GM18498 (cell line): ENCODE measurements at regions not wholly inside any gene's neighbourhood (a gene's known extent, or its start where the extent isn't known, plus 50 kb on each side); places are given as distances from the start of the nearest gene placed in this dataset.

ENCODE experiments used
- ATAC-seq: cut with Tn5 transposase; IDR thresholded peaks from one replicate; pipeline ENCODE4 v1.9.1; 2021; ENCODE audit warnings: mild to moderate bottlenecking, moderate library complexity; ENCODE audit not compliant: unreplicated experiment

DNA sequence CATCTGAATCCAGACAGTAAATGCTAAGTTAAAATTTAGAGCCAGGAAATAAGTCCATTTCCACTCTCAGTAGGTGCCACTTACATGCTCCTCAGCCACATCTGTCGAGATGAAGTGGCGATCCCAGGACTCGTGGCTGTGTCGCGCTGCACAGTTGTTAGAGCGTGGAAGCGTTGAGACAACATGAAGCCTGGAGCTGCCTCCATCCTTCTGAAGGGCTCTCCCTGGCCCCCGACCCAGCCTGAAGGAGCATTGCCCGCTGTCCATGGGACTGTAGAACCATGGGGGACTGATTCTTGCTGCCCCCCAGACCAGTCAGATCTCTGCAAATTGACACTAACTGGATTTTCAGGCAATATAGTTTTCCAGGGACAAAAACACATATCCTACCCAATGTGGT, 58.9 kb downstream of the IRX1 start:
- no peak for ATAC-seq

DNA sequence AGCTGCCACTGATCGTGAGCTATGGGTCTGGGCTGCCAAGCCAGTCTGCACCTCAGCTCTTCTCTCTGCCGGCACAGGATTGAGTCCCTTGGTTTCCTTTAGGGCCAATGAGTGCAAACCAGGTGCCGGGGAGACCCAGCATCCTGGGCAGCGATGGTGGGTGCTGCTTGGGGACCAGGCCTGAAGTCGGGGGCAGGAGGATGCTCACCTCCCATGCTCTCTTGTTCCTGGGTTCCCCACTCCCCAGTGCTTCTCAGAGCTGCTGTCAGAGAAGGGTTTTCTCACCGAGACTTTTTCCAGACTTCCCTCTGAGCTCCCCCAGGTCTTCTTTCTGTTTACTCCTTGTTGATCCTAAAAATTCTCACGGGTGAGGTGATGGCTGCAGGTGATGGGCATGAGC, 61.2 kb downstream of the IRX1 start:
- ATAC-seq, result no peak

DNA sequence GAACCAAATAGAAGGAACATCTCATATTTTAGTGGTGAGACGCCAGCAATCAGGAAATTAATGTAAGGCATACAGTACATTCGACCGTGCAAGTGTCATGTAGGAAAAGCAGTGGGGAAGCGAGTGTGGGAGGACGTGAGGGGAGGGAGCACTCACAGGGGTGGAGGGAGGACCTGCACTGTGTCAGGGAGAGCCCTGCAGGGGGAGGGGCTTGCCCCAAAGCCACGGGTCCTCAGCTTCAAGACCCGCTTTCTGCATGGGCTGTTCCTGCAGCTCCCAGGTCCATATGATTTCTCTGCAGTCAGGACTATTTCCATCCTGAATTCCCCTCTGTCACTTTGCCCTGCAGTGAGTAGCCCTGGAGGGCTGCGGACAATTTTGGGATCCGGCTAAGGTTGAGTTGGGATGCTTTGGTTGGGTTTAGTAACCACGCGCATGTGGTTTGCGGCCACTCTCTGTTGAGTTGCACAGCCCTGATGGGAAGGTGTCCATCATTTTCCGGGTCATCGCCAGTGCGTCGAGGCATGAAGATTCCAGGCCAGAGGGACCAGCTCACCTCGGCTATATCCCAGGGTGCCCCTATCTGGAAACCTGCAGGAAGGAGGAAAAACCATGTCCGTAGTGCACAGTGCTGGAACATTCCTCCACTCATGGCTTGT, 61.9 kb downstream of the IRX1 start:
- no peak for ATAC-seq

DNA sequence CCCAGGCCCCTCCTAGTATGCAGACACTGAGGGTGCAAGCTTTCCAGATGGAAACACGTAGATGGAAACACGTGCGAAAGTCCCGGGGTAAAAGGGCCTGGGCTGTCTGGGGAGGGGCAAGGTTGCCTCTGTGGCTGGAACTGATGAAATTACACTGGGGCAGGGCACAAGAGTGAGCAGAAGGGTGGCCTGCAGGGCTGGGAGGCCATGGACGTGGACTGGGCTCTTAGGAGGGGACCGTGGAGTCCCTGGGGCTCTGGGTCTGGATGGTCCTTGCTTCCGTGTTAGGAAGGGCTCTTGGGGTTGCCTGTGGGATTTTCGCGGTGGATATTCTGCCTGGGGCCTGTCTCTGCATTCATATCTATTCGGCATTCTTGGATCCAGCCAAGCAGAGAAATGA, 63.3 kb downstream of the IRX1 start:
- no peak for ATAC-seq

DNA sequence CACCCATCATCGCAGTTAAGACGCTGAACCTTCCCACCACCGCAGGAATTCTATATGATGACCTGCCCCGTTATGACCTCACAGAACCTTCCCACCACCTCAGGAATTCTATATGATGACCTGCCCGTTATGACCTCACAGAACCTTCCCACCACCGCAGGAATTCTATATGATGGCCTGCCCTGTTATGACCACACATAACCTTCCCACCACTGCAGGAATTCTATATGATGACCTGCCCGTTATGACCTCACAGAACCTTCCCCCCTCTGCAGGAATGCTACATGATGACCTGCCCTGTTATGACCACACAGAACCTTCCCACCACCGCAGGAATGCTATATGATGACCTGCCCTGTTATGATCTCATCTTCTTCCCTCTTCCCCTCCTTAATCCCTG, 64.3 kb downstream of the IRX1 start:
- ATAC-seq, result no peak

DNA sequence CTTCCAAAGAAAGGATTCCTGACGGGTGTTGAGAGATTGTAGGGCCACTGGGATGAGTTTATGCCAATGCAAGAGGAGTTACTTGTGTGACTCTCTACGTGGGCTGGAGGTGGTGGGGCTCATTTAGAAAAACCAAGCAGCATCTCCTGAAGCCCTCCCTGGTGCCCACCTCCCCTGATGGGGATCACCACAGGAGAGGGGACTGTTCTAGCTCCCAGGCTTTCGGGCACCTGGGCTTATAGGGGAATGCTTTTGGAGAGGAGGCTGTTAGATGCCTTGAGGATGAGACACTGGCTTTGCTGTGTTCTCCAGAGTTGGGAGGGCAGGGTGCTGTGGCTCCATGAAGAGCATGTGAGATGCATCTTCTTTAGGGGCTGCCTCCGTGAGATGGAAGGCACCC, 65.0 kb downstream of the IRX1 start:
- ATAC-seq, result no peak

DNA sequence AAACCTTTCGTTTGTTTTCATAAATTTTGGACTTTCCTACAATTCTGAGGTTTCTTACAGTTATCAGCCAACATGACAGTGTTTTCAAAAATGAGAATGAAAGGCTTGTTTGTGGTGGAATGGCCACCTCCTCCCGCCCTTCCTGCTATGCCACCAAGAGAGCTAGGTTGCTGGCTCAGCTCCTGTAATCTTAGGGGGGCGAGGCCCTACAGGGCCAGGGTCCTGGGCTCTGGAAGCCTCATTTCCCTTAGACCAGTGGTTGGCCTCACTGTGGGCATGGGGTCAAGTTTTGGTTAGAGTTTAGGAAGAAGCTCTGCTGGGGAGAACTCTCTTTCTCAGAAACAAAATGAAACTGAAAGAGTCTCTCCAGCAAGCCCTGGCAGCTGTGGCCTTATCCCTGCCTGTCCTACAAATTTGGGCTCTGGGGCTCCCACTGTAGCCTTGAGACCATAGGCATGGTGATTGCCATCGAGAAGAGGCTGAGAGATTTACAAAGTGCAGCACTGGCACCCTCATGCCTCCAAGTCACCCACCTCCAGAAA, 66.2 kb downstream of the IRX1 start:
- ATAC-seq, result no peak

DNA sequence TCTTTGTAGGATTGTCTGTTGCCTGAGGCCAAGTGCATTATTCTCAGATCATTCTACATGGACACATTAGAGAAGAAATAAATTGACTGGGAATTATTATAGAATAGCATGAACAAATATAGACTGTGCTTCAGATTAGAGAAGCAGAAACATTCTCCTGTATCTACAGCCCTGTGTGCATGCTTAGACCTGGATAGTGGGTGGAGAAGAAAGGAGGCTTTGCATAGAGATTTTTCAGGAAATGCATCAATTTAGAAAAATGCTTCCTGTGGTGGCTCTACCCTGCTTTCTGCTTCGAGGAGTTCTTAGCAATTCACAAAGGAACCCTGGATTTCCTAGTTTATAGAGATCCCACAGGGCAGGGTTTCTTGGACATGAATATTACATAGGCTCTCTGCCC, 66.7 kb downstream of the IRX1 start:
- no peak for ATAC-seq

DNA sequence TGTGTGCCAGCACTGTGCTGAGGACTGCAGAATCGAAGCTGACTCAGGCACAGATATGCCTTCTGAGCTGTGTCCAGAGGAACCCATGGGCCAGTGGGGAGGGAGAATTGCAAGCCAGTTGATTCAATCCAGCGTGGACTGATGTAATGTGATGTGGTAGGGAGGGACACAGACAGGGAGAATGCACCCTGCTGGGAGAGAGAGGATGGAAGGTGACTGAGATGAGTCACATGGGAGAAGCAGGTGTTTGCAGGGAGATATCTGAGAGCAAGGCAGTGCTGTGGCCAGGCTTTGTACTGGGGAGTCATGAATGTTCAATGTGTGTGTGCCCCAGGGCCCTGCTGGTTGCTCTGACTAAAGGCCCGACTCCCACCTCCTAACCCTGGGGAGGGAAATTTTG, 75.7 kb downstream of the IRX1 start:
- ATAC-seq, result no peak

DNA sequence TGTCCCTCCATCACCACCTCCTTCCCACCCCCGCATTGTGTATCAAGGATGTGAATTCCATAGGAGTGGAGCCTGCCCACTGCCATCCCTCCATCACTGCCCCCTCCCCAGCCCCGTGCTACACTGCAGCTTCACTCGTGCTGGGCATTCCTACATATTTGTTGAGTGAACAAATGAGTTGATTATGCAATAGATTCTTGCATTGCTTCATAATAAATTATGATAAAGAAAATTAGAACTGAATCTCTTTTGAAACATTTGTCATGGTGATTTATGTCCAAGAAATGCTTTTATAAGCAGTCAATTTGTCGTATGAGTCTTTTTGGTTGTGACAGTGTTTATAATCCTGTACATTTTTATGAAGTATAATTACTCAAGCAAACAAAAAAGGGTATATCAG, 83.2 kb downstream of the IRX1 start:
- ATAC-seq, result no peak

DNA sequence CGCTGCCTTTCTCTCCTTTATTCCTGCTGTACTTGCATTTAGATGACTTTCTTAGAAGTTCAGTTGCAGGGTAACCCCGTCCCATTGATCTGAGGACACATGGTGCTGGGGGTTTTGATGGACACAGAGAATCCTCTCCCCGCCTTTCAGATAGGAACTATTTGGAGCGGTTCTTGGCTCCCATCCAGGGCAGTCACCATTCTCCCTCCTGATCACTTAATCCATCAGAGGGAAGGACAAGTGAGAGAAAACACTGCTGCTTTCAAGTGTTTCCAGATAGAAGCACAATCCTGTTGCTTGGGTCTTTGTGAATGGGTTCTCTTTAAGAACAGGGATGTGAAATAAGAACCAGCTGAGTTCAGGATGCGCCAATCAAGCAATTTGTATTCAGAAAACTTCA, 85.2 kb downstream of the IRX1 start:
- ATAC-seq, result no peak

DNA sequence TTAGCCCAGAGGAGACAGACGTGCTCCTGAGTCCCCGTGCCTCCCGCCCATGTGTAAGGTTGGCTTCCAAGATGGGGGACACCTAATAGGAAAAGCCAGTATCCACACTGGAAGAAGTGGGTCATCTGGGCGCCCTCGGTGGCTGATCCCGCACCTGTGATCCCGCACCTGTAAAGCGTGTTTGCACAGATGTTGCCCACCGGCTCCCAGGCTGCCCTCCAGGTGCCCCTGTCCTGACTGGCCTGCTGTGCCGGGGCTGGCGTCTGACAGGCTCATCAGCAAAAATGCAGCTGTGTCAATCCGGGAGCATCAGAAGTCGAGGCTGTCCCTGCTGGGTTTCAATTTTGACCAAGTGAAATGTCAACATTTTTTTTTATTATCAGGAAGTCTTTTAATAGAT, 88.5 kb downstream of the IRX1 start:
- no peak for ATAC-seq

DNA sequence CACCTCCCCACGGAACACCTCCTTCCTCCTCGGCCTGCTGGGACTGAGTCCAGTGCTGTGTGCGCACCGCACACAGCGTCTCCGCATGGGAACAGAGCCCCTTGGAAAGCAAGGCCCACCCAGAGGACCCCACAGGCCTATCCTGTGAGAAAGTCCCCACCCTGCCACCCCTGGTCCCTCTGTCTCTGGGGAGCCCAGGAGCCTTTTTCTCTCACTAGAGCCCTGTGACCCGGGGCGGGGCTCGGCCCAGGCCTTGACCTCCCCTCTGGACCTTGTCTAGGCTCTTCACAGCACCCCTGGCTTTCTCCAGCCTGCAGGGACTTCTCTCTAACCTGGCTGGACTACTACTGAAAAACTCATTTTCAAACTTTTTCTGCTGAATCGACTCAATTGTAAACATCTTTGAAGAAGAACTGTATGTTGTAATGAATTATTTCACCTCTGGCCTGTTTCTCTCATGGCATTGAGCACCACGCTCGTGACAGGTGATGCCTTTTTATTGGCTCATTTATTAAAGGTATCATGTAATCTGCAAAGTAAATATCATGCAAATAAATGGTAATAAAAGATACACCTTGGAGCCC, 89.2 kb downstream of the IRX1 start:
- ATAC-seq, result no peak

DNA sequence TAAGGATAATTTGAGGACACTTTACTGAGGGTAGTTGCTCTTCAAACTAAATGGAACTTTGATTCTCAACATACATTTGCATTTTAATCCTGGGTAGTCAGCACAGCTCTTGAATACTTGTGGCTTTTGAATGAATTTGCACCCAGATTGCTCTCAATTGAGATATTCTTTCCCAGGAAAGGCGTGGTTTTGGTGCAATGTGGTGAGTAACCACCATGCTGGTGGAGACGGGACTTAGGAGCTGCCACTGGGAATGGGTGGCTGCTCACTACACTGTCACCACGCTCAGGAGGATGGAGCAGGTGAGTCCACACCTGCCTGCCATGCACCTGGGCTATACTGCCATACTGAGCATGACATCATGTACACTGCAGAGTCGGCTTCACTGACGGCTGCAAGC, 99.2 kb downstream of the IRX1 start:
- no peak for ATAC-seq

DNA sequence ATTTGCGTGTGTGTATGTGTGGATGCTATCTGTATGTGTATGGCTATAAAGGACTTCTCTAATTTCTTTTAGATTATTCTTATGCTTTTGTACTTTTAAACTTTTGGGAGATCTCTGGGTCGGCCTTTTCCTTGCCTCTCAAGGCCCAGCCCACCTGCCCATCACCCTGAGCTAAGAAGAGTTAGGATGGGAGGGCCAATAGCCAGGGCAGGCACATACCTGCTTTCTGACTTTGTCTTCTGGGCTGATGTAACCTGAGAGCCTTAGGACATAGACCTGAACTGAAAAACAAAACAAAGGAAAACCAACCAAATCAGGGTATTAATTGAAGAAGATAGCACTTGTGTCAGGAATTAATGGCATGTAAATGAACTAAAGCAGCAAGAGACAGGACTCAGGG, 100.2 kb downstream of the IRX1 start:
- ATAC-seq, result no peak

DNA sequence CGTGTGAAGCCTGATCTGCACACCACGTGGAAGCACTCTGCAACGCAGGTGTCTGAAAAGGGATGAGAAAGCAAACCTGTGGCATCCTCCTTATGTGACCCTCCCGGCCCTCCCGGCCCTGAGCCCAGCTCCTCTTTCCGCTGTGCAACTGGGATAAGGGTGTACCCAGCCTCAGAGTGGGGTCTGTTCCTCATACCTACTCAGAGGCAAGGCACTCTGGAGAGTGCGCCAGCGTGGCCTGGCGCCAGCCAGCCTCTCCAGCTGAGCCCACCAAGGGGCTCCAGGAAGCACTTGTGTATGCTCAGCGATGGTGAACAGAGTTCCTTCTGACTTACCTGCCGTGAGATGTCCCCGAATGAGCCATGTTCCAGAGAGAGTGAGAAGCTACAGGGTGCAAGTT, 102.8 kb downstream of the IRX1 start:
- ATAC-seq, result no peak

DNA sequence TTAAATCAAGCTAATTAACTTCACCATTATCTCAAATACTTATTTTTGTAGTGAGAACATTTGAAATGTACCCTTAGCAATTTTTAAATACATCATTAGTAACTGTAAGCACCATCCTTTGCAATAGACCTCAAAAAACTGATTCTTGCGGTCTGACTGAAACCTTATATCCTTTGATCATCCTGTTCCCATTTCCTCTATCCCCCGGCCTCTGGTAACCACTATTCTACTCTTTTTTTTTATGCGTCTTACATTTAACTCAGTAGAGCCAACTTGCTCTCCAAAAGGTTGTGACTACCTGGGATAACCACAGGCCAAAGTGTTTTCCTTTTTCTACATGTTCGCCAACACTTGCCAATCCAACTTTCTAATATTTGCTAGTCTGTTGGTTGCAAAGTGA, 106.1 kb downstream of the IRX1 start:
- ATAC-seq, result no peak

DNA sequence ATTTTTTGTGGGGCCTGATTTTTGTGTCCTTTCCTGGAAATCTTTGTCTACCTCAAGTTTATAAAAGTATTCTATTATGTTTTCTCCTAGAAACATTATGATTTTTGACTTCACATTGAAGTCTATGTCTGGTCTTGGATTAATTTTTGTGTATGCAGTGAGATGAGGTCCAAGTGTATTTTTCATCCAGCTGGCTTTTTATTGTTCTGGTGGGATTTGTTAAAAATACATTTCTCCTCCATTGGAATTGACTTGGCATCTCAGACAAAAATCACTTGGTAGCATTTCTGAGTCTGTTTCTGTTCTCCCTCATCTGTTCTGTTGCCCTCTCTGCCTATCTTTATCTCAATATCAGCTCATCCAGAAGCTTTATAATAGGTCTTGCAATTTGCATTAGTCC, 109.0 kb downstream of the IRX1 start:
- ATAC-seq, result no peak

DNA sequence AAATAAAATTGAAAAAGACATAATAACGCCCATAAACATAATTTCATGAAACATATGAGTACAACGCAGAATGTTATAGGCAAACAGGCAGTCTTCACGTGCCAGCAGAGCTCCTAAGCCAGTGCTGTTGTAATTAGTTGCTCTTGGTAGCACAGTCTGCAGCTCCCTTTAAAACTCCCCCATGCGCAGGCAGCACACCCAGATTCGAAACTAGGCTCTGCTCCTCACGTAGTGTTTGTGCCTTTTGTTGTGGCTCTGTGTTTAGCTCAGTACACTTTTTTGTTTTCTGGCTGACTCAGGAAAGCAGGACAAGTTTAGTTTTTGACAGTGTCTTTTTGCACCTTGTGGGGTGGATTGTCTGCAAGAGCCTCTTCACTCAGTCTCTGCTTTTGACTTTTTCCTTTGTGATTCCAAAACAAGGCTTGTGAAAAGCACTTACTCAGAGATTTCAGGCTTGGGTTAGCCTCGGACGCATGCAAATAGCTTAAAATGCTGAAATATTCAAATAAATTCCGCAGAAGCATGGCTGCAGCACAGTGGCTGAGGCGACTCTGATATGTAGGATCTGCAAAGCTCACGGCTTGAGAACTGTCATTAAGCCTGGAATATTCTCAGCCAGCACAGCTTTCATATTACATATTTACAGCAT, 113.6 kb downstream of the IRX1 start:
- no peak for ATAC-seq

DNA sequence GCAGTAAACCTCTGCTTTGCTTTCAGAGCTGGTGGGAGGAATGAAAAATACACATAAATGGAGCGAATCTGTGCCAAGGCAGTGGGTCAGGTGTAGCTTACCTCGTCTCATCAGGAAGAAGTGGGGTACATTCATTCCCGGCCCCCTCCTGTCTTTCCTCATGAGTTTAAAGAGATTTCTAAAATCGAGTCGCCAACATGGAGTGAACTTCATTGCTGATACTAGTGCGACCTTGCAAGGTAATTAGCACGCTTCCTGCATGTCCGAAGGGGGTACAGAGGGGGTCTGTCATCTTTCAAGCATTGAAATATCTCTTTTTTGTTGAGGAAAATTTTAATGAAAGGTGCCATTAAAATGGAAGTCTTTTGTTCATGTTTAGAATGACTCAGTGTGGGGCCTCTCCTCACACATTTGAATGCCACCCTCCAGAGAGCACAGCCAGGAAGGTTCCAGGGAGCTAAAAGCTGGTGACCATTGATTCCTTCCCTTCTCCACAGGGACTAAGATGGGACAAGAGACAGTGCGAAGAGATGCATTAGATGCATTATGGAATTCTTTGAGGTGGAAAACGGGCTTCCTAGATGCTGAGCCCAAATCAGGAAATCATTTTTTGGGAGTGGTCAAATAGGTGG, 114.2 kb downstream of the IRX1 start:
- ATAC-seq, result no peak

DNA sequence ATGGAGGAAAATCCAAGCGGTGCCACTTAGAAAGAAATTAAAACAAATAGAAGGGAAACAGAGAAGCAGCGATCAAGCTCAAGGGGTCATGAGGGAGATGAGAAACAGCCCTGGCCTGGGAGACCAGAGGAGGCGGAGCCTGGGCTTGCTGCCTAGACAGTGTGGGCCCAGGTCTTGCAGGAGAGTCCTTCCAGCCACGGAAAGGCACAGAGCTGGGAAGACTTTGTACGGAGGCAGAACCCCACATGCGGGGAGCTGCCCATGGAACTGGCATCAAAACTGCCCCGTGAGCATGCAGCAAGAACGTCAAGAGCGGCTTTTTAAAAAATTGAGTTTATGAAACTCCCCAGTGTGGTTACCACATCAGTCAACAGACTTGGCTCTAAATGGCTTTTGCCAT, 119.4 kb downstream of the IRX1 start:
- no peak for ATAC-seq

DNA sequence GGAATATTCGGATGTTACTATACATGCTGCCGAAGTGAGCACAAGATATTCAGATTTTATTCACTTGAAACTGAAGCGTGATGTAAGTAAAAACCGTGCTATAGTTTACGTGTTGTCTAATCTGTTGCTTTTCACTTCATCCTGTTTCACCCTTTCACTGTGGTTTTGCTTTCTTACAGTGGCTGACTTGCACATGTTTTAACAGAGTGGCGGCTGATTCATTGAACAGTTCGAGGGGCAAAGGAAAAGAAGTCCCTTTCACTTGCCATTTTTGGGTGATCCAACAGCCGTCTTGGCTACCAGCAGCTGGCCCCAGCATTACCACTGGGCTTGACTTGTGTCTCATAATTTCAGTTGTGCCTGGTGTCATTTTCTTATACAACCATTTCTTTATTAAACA, 134.0 kb downstream of the IRX1 start:
- ATAC-seq, result no peak
